ENCODE measurements at regions not wholly inside any gene's neighbourhood (a gene's known extent, or its start where the extent isn't known, plus 50 kb on each side); places are given as distances from the start of the nearest gene placed in this dataset.

DNA sequence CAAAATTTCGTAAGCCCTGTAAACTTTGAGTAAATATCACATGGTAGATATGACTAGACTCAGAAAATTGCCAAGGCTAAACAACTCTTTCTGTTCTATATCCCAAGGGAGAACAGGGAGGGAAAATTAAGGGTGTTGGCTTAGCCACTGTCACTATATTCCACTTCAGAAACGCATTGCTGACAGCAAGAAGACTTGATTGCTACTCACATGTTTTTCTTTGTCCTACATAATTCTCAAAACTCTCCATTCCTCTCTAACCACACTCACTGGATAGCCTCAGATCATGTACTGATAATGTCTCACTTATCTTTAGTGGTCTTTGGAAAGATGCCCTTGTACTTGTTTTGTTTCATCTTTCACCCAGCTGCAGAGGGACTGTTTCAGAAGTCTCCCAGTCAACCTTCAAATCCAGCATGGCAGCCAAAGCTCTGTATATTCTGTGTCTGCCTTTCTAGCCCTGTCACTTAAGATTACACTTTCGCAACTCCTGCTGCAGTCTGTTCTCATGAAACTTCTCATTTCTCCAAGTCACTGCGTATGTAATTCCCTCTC lies 582.4 kb upstream of the FZD8 start:
- Histone ChIP-seq H2BK5ac (ENCODE audit: low read length) (no peak overlapping the region), H3K4me1 (ENCODE audit: control insufficient read depth, low read depth, low read length) (no peaks in the 10 kb centered on the region), H3K9ac (ENCODE audit: low read length) (no peak overlapping the region), H3K79me1 (ENCODE audit: low read length) (no peaks in the 10 kb centered on the region), H2BK120ac (ENCODE audit: low read depth, low read length) (no peak overlapping the region), H4K8ac (ENCODE audit: low read depth, low read length) (no peak overlapping the region), H3K4me3 (ENCODE audit: low read length) (no peak overlapping the region), H3K4me2 (ENCODE audit: low read length) (no peak overlapping the region), H3K36me3 (ENCODE audit: control insufficient read depth, insufficient read depth, low read length) (no peaks in the 10 kb centered on the region), H3K27ac (ENCODE audit: low read depth, low read length) (no peak overlapping the region), H3K79me2 (ENCODE audit: control insufficient read depth, insufficient read depth, low read length) (no peaks in the 10 kb centered on the region), H2BK15ac (replicated peaks; ENCODE audit: low read depth) (no peak overlapping the region), H4K5ac (ENCODE audit: low read length) (no peak overlapping the region), H3K23ac (ENCODE audit: low read length) (no peak overlapping the region), H3K4ac (ENCODE audit: low read depth, low read length) (no peak overlapping the region), H3K27me3 (ENCODE audit: insufficient read depth, low read length, poor library complexity) (no peaks in the 10 kb centered on the region), H3K18ac (ENCODE audit: low read length) (no peak overlapping the region), H2AK5ac (ENCODE audit: low read length) (no peak overlapping the region), H3K56ac (ENCODE audit: low read length) (no peak overlapping the region)
- no peak for DNase-seq
- no CpG with 5 or more reads among the region's 4 CpGs for WGBS (ENCODE audit: extremely low coverage, insufficient coverage, low lambda C conversion rate)

- H3K18ac ChIP-seq (ENCODE audit: low read length), result no peak overlapping the region
- no peaks in the 10 kb centered on the region for H3K27me3 ChIP-seq (ENCODE audit: insufficient read depth, low read length, poor library complexity)
- H3K4me2 ChIP-seq (ENCODE audit: low read length), result no peak overlapping the region
- H3K4me3 ChIP-seq (ENCODE audit: low read length), result no peak overlapping the region
- H3K4ac ChIP-seq (ENCODE audit: low read depth, low read length), result no peak overlapping the region
- no peak overlapping the region for H2BK15ac ChIP-seq (replicated peaks; ENCODE audit: low read depth)
- no peaks in the 10 kb centered on the region for H3K4me1 ChIP-seq (ENCODE audit: control insufficient read depth, low read depth, low read length)
- H3K27ac ChIP-seq (ENCODE audit: low read depth, low read length), result no peak overlapping the region
- H3K79me2 ChIP-seq (ENCODE audit: control insufficient read depth, insufficient read depth, low read length), result no peaks in the 10 kb centered on the region
- H3K36me3 ChIP-seq (ENCODE audit: control insufficient read depth, insufficient read depth, low read length), result no peaks in the 10 kb centered on the region
- no peak overlapping the region for H3K9ac ChIP-seq (ENCODE audit: low read length)
- no peak overlapping the region for H2BK120ac ChIP-seq (ENCODE audit: low read depth, low read length)
- no peak overlapping the region for H3K56ac ChIP-seq (ENCODE audit: low read length)
- WGBS (ENCODE audit: extremely low coverage, insufficient coverage, low lambda C conversion rate), result no CpG with 5 or more reads among the region's 1 CpG
- H2AK5ac ChIP-seq (ENCODE audit: low read length), result no peak overlapping the region
- no peak overlapping the region for H3K23ac ChIP-seq (ENCODE audit: low read length)
- H2BK5ac ChIP-seq (ENCODE audit: low read length), result no peak overlapping the region
- H3K79me1 ChIP-seq (ENCODE audit: low read length), result no peaks in the 10 kb centered on the region
- no peak overlapping the region for H4K5ac ChIP-seq (ENCODE audit: low read length)
- DNase-seq, result no peak
- H4K8ac ChIP-seq (ENCODE audit: low read depth, low read length), result no peak overlapping the region
Observed at GRCh38 chr10:36221101-36221500, 579.0 kb upstream of the FZD8 start.

DNA sequence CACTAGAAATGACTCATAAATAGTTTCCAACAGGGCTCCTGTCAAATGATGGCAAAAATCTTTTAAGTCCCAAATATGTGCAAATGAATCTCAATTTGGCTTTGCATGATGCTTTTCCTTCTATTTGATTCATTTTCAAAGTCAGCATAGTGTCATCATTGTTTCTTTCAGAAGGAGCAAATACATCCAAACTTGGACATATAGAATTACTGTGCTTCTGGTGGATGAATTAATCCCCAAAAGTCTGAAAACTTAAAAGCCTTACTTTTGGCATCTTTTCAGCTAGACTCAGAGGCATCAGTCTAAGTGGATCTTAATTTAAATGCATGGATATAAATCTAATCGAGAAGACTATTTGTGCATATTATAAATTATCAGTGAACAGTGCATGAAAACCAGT lies 578.1 kb upstream of the FZD8 start:
- no CpG with 5 or more reads among the region's 1 CpG for WGBS (ENCODE audit: extremely low coverage, insufficient coverage, low lambda C conversion rate)
- Histone ChIP-seq H2AK5ac (ENCODE audit: low read length) (no peak overlapping the region), H3K36me3 (ENCODE audit: control insufficient read depth, insufficient read depth, low read length) (no peaks in the 10 kb centered on the region), H3K4ac (ENCODE audit: low read depth, low read length) (no peak overlapping the region), H2BK15ac (replicated peaks; ENCODE audit: low read depth) (no peak overlapping the region), H3K23ac (ENCODE audit: low read length) (no peak overlapping the region), H3K4me1 (ENCODE audit: control insufficient read depth, low read depth, low read length) (no peaks in the 10 kb centered on the region), H3K79me2 (ENCODE audit: control insufficient read depth, insufficient read depth, low read length) (no peaks in the 10 kb centered on the region), H3K79me1 (ENCODE audit: low read length) (no peaks in the 10 kb centered on the region), H4K8ac (ENCODE audit: low read depth, low read length) (no peak overlapping the region), H2BK5ac (ENCODE audit: low read length) (no peak overlapping the region), H3K4me3 (ENCODE audit: low read length) (no peak overlapping the region), H3K18ac (ENCODE audit: low read length) (no peak overlapping the region), H2BK120ac (ENCODE audit: low read depth, low read length) (no peak overlapping the region), H3K9ac (ENCODE audit: low read length) (no peak overlapping the region), H3K27ac (ENCODE audit: low read depth, low read length) (no peak overlapping the region), H3K4me2 (ENCODE audit: low read length) (no peak overlapping the region), H3K27me3 (ENCODE audit: insufficient read depth, low read length, poor library complexity) (no peaks in the 10 kb centered on the region), H4K5ac (ENCODE audit: low read length) (no peak overlapping the region), H3K56ac (ENCODE audit: low read length) (no peak overlapping the region)
- DNase-seq, result no peak

DNA sequence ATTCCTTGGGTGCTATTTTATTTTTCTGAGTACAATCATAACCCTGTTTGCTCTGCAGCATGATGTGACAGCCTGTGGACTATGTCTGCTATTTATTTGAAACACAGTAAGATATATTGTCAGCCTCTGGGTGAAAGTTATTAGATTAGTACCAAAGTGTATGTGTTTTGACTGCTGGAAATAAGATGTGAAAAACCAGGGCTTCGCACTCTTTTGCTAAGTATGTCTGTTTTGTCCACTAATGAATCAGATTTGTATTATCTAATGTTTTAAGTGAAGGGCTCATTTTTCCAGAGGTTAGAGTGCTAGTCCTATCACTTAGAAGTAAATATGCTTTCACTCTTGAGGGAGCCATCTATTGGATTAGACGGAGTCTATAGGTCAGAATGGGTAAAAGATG lies 569.8 kb upstream of the FZD8 start:
- no peak overlapping the region for H2BK5ac ChIP-seq (ENCODE audit: low read length)
- WGBS (ENCODE audit: extremely low coverage, insufficient coverage, low lambda C conversion rate), result no CpG with 5 or more reads among the region's 2 CpGs
- H4K5ac ChIP-seq (ENCODE audit: low read length), result no peak overlapping the region
- no peak overlapping the region for H3K23ac ChIP-seq (ENCODE audit: low read length)
- H3K36me3 ChIP-seq (ENCODE audit: control insufficient read depth, insufficient read depth, low read length), result no peaks in the 10 kb centered on the region
- no peak overlapping the region for H3K56ac ChIP-seq (ENCODE audit: low read length)
- no peak overlapping the region for H2BK15ac ChIP-seq (replicated peaks; ENCODE audit: low read depth)
- no peak overlapping the region for H2AK5ac ChIP-seq (ENCODE audit: low read length)
- no peak overlapping the region for H3K9ac ChIP-seq (ENCODE audit: low read length)
- no peaks in the 10 kb centered on the region for H3K79me1 ChIP-seq (ENCODE audit: low read length)
- no peak overlapping the region for H4K8ac ChIP-seq (ENCODE audit: low read depth, low read length)
- no peak overlapping the region for H3K4me2 ChIP-seq (ENCODE audit: low read length)
- no peaks in the 10 kb centered on the region for H3K79me2 ChIP-seq (ENCODE audit: control insufficient read depth, insufficient read depth, low read length)
- H3K4me3 ChIP-seq (ENCODE audit: low read length), result no peak overlapping the region
- no peak overlapping the region for H3K18ac ChIP-seq (ENCODE audit: low read length)
- no peaks in the 10 kb centered on the region for H3K27me3 ChIP-seq (ENCODE audit: insufficient read depth, low read length, poor library complexity)
- no peak overlapping the region for H2BK120ac ChIP-seq (ENCODE audit: low read depth, low read length)
- no peak overlapping the region for H3K4ac ChIP-seq (ENCODE audit: low read depth, low read length)
- H3K4me1 ChIP-seq (ENCODE audit: control insufficient read depth, low read depth, low read length), result no peaks in the 10 kb centered on the region
- DNase-seq, result no peak
- no peak overlapping the region for H3K27ac ChIP-seq (ENCODE audit: low read depth, low read length)

DNA sequence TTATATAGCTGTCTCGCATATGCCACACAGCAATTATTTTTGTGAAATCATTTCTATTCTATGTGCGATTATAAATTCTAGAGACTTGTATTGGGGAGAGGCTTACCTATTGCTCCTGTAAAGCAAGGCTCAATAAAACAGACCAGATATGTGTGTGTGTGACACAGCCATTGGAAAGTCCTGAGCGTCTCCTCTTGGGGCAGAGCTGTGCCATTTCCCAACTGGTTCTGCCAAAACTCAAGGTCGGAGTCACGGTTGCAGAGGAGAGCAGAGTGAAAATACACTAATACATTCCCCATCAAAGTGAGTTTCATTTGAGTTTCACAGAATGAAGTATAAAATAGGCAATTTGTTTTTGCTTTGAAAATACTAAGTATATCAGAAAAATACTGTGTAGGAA lies 567.4 kb upstream of the FZD8 start:
- no peaks in the 10 kb centered on the region for H3K4me1 ChIP-seq (ENCODE audit: control insufficient read depth, low read depth, low read length)
- H3K9ac ChIP-seq (ENCODE audit: low read length), result no peak overlapping the region
- H3K4me3 ChIP-seq (ENCODE audit: low read length), result no peak overlapping the region
- no peaks in the 10 kb centered on the region for H3K79me1 ChIP-seq (ENCODE audit: low read length)
- no peak overlapping the region for H4K5ac ChIP-seq (ENCODE audit: low read length)
- no peak overlapping the region for H2BK120ac ChIP-seq (ENCODE audit: low read depth, low read length)
- no peak overlapping the region for H3K4ac ChIP-seq (ENCODE audit: low read depth, low read length)
- no CpG with 5 or more reads among the region's 5 CpGs for WGBS (ENCODE audit: extremely low coverage, insufficient coverage, low lambda C conversion rate)
- no peaks in the 10 kb centered on the region for H3K79me2 ChIP-seq (ENCODE audit: control insufficient read depth, insufficient read depth, low read length)
- H3K23ac ChIP-seq (ENCODE audit: low read length), result no peak overlapping the region
- no peak overlapping the region for H2BK5ac ChIP-seq (ENCODE audit: low read length)
- no peak overlapping the region for H3K27ac ChIP-seq (ENCODE audit: low read depth, low read length)
- H3K56ac ChIP-seq (ENCODE audit: low read length), result no peak overlapping the region
- no peak overlapping the region for H4K8ac ChIP-seq (ENCODE audit: low read depth, low read length)
- H3K36me3 ChIP-seq (ENCODE audit: control insufficient read depth, insufficient read depth, low read length), result no peaks in the 10 kb centered on the region
- H3K18ac ChIP-seq (ENCODE audit: low read length), result no peak overlapping the region
- DNase-seq, result no peak
- no peaks in the 10 kb centered on the region for H3K27me3 ChIP-seq (ENCODE audit: insufficient read depth, low read length, poor library complexity)
- H3K4me2 ChIP-seq (ENCODE audit: low read length), result no peak overlapping the region
- no peak overlapping the region for H2BK15ac ChIP-seq (replicated peaks; ENCODE audit: low read depth)
- no peak overlapping the region for H2AK5ac ChIP-seq (ENCODE audit: low read length)

- Histone ChIP-seq H3K56ac (ENCODE audit: low read length) (no peak overlapping the region), H4K5ac (ENCODE audit: low read length) (no peak overlapping the region), H3K27me3 (ENCODE audit: insufficient read depth, low read length, poor library complexity) (no peaks in the 10 kb centered on the region), H3K27ac (ENCODE audit: low read depth, low read length) (no peak overlapping the region), H3K9ac (ENCODE audit: low read length) (no peak overlapping the region), H2BK120ac (ENCODE audit: low read depth, low read length) (no peak overlapping the region), H2BK15ac (replicated peaks; ENCODE audit: low read depth) (no peak overlapping the region), H3K23ac (ENCODE audit: low read length) (no peak overlapping the region), H3K18ac (ENCODE audit: low read length) (no peak overlapping the region), H4K8ac (ENCODE audit: low read depth, low read length) (no peak overlapping the region), H2BK5ac (ENCODE audit: low read length) (no peak overlapping the region), H3K79me2 (ENCODE audit: control insufficient read depth, insufficient read depth, low read length) (no peaks in the 10 kb centered on the region), H3K4me2 (ENCODE audit: low read length) (no peak overlapping the region), H3K79me1 (ENCODE audit: low read length) (no peaks in the 10 kb centered on the region), H3K36me3 (ENCODE audit: control insufficient read depth, insufficient read depth, low read length) (no peaks in the 10 kb centered on the region), H3K4me3 (ENCODE audit: low read length) (no peak overlapping the region), H2AK5ac (ENCODE audit: low read length) (no peak overlapping the region), H3K4me1 (ENCODE audit: control insufficient read depth, low read depth, low read length) (no peaks in the 10 kb centered on the region), H3K4ac (ENCODE audit: low read depth, low read length) (no peak overlapping the region)
- no CpG with 5 or more reads among the region's 1 CpG for WGBS (ENCODE audit: extremely low coverage, insufficient coverage, low lambda C conversion rate)
- no peak for DNase-seq
Observed at GRCh38 chr10:36202881-36203280, 560.8 kb upstream of the FZD8 start.
